ENCODE measurements at regions not wholly inside any gene's neighbourhood (a gene's known extent, or its start where the extent isn't known, plus 50 kb on each side); places are given as distances from the start of the nearest gene placed in this dataset.
"Not testable (repeated sequence)": the region's sequence is repeated elsewhere in the genome, so short reads cannot be mapped to it uniquely, and the experiment has no call there.

DNA sequence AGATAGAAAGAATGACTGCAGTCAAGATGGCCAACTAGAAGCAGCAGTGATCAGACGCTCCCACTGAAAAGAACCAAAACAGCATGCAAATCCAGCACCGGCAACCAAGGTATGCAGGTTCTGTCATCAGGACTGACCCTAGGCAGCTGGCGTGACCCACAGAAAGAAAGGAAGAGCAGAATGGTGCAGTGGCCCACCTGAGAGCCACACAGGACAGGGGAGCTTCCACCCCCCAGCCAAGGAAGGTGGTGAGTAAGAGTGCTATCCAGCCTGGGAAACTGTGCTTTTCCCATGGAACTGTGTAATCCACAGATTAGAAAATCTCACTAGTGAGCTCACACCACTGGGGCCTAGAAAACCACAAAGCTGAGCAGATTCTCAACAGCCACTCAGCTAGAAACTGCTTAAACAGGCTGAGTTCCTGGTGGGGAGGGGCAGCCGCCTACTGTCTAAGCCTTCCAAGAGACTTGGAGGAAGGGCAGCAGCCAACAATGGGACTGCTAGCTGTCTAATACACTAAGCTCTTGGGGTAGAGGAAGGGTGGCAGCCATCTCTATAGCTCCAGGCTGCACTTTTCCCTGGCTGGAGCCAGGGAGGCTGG, 127.9 kb downstream of the EVA1A start:
- DNase-seq: no peak

DNA sequence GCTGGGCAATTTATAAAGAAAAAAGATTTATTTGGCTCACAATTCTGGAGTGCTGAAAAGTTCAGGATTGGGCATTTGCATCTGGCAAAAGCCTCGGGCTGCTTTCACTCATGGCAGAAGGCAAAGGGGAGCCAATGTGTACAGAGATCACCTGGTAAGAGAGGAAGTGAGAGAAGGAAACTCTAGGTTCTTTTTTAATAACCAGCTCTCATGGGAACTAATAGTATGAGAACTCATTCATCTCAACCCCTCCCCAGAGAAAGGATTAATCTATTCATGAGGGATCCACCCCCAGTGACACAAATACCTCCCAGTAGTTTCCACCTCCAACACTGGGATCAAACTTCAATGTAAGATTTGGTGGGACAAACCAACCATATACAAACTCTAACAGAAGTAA, 129.0 kb downstream of the EVA1A start:
- no peak for DNase-seq

- DNase-seq: no peak
Measured at GRCh38 chr2:75431276-75431675, 129.5 kb downstream of the EVA1A start.

DNA sequence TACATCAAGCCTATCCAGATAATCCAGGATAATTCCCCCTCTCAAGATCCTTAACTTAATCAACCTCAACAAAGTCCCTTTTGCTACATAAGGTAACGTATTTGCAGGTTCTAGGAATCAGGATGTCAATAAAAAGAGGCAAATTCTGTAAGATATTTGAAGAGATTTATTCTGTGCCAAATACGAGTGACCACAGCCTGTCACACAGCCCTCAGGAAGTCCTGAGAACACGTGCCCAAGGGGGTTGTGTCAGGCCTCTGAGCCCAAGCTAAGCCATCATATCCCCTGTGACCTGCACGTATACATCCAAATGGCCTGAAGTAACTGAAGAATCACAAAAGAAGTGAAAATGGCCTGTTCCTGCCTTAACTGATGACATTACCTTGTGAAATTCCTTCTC, 130.3 kb downstream of the EVA1A start:
- DNase-seq: not testable (repeated sequence)

GRCh38 chr2:75428646-75429443, 131.9 kb downstream of the EVA1A start:
- no peak for DNase-seq

DNA sequence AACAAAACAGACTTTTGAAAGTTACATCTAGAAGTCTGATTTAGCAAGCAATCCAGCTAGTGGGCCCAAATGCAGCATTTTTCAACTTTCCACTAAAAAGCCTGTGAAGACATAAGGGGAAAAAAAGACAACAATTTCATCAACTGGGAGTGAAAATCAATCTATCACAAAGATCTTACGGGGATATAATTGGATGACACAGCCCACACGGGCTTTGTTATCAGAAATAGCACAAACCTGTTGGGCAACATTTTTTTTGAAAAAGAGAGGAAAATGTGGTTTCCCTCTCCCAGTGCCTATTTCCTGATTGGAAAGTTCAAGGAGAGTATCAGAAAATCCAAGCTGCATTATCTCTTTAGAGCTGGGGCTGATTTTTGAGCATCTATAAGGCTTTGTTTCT, 132.7 kb downstream of the EVA1A start:
- no peak for DNase-seq

DNA sequence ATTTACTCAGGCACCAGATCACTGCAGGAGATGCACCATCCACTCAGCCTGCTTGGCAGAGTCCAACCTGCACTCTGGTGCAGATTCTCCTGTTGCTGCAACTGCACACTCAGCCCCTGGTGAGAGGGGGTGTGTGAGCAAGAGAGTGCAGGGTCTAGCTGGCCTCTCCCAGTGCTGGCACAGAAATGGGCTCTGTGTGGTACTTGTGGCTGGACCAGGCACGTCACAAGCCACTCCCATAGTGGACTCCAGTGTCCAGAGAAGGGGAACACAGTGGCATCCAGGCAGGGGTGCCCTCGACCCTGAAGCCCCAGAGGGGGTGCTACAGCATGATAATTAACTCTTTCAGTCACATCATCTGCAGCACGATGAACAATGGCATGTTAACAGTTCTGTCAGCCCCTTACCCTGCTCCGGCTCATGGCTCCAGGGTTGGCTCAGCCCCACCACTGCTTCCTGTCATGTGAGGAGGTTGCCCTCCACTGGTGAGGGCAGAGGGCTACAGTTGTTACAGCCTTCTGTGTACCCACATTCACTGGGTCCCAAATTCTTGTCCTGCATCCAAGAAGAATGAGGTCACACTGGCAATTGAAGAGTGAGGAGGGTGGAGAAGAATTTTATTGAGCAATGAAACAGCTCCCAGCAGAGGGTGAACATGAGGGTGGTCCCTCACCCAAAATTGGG, 135.7 kb downstream of the EVA1A start:
- no peak for DNase-seq

DNA sequence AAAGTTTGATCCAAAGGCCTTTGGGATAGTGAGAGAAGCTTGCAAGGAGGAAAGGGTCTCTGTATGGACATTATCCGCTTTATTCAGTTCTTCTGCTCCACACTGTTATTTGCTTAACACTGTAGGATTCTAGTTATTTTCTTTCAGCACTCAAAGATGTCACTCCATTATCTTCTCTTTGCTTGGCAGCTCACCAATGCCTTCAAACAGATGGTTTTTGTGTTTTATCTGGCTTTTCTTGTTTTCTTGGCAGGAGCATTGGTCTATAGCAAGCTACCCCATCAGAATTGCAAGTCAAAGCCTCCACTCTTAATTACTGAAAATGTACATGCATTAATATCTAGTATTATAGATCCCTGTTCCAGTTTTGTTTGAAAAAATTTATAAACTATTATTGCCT, 138.8 kb downstream of the EVA1A start:
- no peak for DNase-seq

DNA sequence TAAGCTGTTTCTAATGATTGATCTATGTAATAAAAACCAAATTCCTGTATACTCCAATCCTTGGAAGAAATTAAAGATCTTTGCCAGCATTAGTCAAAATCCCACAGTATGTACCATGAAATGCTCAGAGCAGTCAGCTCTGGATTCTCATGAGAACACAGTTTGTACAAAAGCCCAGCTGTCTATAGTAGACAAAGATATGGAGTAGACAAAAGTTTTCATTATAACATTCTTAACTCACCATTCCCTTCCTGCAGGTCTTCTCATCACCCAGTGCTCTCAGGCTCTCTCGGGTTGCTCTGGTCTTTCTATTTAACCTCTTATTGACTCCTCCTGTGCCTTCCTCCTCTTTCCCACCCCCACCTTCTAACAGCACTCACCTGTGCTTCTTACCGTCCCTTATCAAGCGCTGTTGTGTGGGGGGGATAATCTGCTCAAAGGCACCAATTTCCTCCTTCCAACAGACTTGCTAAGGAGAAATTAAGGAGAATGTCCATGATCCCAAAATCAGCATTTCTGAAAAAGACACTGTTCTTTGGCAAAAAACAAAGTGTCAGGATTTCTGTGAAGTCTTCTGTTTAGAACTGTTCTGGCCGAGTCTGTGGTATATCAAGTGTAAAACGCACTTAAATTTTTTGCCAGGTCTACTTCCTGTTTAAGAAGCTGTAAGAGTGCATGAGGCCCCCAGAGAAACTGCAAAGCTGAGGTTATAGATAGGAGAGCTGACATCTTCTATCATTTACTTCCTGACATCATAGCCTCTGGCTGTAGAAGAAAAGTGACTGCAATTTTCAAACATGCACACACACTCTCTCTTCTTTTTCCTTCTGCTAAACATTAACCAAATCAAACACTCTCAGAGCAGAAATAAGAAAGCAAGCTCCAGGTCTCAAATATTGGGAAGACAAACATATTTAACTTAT, 144.1 kb downstream of the EVA1A start:
- peak; percentile 2 for DNase-seq

- DNase-seq: no peak
Measured at GRCh38 chr2:75415731-75416130, 145.0 kb downstream of the EVA1A start.

DNA sequence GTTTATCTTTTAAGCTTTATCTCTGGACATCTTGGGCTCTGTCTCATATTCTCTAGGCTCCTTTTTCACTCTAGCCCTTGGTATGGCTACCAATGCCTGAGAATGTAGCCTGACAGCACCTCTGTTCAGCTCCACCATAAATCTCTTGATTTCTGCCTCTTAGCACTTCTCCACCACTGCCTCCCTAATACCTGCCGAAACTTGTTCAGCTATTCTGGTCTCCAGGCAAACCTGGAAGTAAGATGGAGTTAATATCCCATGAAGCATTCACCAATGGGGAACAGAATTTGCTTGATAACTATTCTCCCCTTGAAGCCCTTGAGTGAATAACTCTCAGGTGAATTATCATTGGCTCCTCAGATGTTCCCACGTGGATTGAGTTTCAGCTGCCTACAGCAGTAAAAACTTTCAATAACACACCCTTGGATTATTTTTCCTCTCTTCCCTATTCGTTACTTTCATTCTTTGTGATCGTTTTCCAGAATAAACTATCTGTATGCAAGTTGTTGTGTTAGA, 145.6 kb downstream of the EVA1A start:
- DNase-seq: no peak

DNA sequence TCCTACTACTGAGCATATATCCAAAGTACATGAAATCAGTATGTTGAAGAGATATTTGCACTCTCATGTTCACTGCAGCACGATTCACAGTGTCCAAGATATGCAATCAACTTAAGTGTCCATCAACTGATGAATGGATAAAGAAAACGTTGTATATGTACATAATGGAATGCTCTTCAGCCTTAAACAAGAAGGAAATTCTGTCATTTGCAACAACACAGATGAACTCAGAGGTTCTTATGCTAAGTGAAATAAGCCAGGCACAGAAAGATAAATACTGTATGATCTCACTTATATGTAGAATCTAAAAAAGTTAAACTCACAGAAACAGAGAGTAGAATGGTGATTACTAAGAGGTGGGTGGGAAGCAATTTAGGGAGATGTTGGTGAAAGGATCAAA, 149.2 kb downstream of the EVA1A start:
- DNase-seq: no peak

- no peak for DNase-seq
Measured at GRCh38 chr2:75410702-75411101, 150.0 kb downstream of the EVA1A start.

DNA sequence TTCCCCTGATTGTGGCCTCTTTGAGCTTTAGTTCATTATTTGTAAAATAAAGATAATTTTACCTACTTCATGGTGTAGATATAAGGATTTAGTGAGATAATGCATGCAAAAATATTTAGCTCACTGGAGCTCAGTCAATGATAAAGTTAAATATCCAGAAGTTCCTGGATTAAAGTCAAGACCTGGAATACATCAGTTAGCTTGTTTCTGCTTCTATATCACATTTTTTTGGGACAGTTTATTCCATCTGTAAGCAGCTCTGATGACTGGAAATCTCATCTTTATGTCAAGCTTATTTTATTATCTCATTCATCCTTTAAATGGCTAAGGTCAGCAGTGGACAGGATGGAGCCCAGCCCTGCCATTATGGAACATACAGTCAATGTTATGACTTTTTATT, 152.0 kb downstream of the EVA1A start:
- DNase-seq: no peak

GRCh38 chr2:75407038-75407530, 153.7 kb downstream of the EVA1A start:
- DNase-seq: no peak

GRCh38 chr2:75406131-75406581, 154.6 kb downstream of the EVA1A start:
- DNase-seq: no peak

GRCh38 chr2:75405000-75405399, 155.7 kb downstream of the EVA1A start:
- DNase-seq: no peak

- peak; percentile 43 for DNase-seq
Measured at GRCh38 chr2:75403991-75404428, 156.7 kb downstream of the EVA1A start.

DNA sequence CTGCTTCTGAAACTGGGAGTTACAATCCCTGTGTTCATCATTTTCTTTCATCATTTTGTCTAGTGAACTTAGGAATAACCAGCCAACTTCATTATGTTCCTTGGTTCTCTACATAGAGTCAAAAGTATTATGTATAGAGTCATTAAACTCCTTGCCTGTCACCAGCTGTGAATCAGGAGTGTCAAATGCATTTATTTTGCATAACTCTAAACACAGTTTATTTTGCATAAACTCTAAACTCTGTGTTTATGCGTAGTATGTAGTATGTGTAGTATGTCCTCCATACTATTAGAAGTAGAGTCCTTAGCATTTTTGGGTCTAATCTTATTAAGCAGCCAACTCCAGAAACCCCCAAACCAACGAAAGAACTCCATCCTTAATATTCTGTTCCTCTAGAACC, 164.4 kb downstream of the EVA1A start:
- DNase-seq: no peak

- DNase-seq: not testable (repeated sequence)
Measured at GRCh38 chr2:75394764-75395163, 166.0 kb downstream of the EVA1A start.

GRCh38 chr2:75390169-75390568, 170.6 kb downstream of the EVA1A start:
- DNase-seq: no peak

DNA sequence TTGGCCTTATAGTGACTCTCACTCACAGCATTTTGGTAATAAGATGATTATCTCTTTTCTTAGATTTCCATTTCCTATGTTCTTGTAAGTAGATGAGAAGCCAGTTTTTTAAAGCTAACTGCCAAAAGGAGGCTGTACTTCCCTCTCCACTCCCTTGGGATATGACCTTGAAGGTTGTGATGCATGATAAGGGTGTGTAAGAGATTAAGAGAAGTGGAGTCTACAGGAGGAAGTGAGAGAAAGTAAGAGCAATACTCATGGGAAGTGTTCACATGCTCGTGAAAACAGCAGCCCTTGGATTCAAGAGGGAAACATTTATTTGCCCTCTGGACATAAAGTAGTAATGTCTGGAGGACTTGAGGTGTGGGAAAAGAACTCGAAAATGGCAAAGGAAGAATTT, 171.5 kb downstream of the EVA1A start:
- DNase-seq: no peak

All from CD4-positive, alpha-beta T cell treated with Interleukin-12 subunit alpha and Interleukin-12 subunit beta, for 1 hour (primary cell).